GM21825 (cell line): ENCODE measurements at regions not wholly inside any gene's neighbourhood (a gene's known extent, or its start where the extent isn't known, plus 50 kb on each side); places are given as distances from the start of the nearest gene placed in this dataset.

Experiments used
- ATAC-seq: cut with Tn5 transposase; IDR thresholded peaks from one replicate; pipeline ENCODE4 v1.9.1; 2021; ENCODE audit warnings: mild to moderate bottlenecking, moderate library complexity; ENCODE audit not compliant: unreplicated experiment

DNA sequence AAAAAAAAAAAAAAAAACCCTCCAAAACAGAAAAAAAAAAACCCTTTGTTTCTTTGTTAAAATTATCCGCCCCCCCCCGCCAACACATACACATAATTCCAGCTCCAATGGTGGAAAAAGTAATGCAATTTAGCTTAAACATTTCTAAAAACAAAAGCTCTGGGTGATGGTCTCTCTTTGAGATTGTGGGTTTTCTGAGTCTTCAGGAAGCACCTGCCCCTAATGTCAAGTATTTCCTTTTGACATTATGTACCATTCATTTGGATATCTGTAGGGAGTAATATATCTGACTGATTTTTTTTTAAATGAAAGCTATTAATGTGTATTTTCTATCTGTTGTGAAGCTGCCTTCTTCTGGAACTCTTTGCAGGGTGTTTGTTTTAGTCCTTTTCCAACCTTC lies 389.7 kb downstream of the TAF11L14 start:
- ATAC-seq, result no peak

DNA sequence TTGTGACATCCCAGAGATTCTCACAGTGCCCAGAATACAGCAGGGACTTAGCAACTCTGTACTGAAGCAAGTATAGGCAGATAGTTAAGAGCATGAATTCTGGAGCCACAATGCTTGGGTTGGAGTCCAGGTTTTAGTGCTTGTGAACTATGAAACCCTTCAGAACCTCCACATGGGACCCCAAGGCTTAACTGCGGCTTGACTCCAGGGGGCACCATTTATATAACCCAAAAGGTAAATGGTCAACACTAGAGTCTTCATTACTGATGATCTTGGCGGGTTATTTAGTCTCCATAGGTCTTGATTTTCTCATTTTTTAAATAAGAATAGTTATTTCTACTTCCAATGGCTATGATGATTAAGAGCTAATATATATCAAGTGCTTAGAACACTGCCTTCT lies 390.3 kb downstream of the TAF11L14 start:
- no peak for ATAC-seq

DNA sequence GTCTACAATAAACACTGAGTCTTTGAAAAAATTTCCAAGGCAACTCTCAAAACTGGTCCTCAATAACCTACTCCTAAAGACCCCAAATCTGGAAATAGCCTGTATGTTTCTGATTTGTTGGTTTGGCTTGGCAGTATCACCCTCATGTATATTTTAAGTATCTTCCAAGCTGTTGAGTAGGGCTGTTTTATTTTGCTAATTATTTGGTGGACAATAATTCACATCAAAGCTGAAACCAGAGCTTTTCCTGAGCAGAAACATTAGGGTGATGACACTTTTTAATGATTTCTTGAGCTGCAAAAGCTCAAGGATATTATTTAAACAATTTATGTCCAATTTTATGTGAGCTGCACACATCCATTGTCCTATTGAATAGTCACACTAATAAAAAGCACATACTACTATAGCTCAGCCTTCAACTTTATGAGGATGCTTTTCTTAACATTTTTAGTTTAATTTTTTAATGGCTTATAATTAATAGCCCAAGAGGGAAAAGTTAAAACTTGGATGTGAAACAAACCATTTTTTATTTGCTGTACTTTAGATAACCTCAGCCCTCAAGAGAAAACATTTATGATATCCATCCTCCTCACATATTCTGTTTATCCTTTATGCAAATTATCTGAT lies 393.1 kb downstream of the TAF11L14 start:
- no peak for ATAC-seq

DNA sequence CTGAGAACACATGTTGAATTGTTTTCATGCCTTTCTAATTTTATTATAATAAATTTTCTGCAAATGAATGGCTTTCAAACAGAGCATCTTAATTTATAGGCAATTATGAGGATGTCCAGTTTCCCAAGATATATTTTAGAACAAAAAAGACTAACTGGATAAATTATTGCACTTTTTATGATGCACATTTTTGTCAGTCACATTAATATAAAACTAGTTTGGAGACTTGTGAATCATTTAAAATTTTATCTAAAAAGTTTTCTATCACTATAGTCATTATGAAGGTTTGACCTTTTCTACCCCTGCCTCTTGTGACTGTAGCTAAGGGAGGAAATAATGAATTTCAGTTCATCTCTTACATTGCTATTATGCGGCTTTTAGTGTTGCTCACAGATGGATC lies 393.8 kb downstream of the TAF11L14 start:
- no peak for ATAC-seq

DNA sequence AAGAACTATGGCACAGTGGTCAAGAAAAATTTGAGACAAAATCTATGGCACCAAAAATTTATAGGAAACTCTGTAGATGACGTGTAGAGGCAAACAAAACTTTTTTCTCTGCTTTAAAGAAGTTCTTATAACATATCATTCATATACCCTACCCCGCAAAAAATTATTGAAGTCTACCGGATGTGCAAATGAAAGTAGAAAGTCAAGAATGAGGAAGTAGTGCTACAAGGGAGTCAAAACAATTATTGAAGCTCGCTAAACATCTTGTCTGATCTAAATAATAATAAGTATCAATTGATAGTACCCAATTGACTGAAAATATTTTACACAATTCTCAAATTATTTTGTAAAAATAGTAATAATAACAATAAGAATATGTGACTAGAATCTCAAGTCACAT lies 398.5 kb downstream of the TAF11L14 start:
- no peak for ATAC-seq

DNA sequence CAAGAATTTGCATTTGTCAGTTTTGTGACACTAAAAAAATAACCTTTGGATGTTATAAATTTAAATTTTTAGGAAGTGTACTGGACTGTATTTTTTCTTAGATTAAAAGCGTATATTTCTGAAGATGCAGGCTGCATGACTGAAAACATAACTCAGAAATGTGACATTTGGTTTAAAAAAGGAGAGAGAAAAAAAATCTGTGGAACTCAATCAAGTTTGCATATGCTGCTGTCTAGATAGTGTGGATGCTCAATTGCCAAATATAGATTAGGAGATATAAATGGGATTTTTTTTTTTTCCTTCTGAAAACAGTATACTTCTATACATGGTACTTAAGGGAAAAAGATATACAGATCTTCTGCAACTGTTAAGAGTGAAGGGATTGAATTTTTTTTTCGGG lies 402.3 kb downstream of the TAF11L14 start:
- no peak for ATAC-seq

DNA sequence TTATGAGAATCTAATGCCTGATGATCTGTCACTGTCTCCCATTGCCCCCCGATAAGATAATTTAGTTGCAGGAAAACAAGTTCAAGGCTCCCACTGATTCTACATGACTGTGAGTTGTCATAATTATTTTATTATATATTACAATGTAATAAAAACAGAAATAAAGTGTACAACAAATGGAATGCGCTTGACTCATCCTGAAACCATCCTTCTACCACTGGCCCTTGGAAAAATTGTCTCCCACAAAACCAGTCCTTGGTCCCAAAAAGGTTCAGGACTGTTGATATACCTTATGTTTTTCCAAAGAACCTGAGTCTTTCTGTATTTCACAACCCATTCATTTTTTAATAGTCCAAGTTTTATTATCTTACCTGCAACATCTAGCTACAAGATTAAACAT lies 403.5 kb downstream of the TAF11L14 start:
- no peak for ATAC-seq

DNA sequence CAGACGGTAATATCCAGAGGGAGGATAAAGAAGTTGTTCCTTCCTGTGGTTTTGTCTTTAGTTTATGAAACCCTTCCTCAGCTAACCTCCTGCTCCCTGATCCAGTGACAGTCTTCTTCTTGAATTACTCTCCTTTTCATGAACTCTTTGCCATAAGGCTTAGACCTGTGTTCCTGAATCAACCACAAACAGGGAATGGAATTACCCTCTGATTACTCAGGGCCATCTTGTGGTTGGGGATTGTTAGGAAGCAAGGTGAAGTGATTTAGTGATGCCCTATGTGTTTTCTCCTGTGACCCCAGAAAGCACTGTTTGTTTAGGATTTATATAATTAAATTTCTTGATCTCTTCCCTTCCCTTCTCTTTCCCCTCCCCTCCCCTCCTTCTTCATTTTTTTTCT lies 409.1 kb downstream of the TAF11L14 start:
- ATAC-seq, result no peak

DNA sequence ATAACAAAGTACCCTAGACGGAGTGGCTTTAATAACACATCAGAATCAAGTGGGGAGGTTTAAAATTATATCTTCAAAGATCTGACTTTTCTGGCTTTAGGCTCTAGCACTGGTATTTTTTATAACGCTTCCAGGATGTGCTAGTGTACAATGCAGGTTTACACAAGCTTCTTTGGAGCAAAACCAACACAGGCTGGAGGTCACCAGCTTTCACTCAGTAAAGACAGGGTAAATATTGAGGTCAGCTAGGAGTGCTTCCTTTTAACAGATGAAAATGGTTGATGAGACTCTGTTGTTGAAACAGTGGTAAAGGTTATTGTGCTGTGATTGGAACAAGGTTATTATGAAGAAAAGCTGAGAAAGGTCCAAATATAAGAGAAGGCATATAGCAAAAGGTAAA lies 414.2 kb downstream of the TAF11L14 start:
- ATAC-seq, result no peak

DNA sequence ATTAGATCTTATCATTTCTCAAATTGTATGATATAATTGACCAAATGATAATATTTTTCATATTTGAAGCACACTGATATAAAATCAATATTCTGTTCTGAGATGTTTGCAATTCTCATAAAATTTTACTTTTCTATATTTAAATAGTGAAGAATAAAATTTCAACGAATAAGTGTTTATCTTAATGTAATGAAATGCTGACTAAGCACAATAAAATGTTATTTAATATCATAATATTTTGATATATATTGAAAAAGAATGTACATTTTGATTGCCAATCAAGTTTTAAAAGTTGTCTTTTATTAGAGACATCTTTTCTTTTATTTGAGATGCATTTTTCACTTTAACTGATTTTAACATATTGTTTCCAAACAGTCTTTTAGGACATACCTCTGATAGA lies 416.1 kb downstream of the TAF11L14 start:
- ATAC-seq, result no peak

DNA sequence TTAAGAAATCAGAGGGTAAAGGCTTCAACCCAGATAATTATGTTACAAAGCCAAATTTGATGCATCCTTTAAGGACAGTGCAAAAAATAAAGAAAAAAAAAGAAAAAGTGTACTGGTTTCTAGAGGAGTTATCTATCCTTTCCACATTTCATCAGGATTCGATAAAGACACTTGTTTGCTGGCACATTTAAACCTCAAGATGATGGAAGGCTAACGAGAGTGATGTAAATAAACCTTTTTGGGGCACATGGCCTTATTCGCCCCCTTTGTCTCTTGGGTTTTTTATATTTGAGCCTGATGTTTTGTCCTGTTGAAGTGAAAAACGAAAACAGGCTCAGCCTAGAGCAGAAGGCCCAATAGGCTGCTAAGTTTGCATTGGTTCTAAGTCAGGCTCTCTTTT lies 416.5 kb downstream of the TAF11L14 start:
- no peak for ATAC-seq

DNA sequence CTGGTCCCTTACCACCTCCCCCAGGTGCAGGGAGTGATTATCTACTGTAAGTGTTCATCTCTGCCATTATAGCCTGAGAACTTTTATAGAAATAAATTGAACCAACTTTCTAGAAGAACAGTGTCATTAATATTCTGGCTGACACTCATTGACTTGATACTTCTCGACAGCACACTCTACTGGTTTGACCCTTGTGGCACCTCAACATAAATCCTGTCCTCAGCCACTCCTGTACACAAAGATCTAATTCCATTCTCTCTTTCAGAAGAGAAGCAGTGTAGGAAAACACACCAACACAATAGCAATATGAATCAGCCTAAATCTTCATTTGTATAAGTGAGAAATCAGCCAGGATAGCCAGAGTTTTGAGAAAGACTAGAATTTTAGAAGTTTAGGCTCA lies 417.7 kb downstream of the TAF11L14 start:
- ATAC-seq, result no peak

DNA sequence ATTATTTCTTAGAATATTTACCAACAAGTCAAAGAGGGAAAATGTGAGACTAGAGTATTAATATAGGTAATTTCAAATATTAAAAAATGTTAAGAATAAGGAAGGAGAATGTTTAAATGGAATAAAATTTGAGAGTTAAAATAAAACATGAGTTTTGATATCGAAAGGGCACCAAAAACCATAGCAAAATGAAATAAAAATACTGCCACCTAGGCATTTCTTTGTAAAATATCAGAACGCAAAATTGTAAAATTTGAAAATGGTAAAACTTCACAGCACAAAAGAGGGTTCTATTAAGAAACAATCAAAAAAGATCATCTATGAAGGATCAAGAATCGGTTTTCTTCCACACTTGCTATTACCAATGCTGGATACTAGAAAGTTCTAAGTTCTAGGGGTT lies 418.3 kb downstream of the TAF11L14 start:
- no peak for ATAC-seq

DNA sequence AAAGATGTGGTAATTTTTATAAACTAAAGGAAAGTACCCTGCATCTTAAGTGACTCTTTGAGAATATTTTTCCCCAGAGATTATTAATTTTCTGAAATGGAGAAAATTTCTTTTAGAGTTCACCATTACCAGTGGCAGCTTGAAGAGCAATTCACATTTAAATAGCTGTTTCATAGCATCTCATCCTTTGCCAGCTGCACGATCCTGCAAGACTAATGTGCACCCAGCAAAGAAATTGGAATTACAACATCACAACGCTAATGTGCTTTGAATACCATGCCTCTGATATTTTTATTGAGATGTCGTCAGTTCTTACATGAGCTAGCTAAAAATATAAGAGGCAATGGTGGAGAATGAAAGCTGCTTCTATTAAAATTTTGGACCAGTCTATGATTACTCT lies 423.5 kb downstream of the TAF11L14 start:
- ATAC-seq, result no peak

DNA sequence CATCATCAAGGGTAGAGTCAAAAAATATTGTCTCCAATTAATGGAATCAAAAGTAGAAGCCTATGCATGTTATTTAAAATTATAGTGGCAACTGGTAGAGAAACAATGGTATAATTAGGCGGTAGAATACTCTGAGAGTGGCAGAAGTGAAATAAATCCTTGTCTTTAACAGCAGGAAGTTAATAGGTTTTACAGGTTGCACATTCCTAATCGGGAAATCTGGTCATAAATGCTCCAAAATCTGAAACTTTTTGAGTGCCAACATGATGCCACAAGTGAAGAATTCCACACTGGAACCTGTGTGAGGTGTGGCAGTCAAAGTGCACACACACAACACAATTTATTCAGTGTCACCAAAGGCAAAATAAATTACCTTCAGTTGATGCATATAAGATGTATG lies 433.4 kb downstream of the TAF11L14 start:
- ATAC-seq, result no peak

DNA sequence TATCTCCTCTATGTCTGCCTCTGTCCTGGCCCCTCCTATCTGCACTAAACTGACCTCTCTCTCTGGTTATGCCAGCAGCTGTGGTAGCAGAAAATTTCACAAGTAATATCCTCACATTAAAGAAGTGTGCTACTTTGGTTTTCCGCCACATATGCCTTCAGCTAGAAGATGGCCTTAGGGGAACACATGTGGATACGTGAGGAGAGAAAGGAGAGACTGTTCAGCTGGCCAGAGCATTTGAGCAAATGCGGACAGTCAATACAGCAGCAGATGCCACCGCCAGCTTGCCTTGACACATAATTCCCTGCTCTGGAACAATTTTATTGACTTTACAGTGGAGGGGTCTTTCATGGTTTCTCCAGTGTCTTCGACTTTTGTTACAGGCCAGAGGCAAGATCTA lies 434.6 kb downstream of the TAF11L14 start:
- no peak for ATAC-seq

DNA sequence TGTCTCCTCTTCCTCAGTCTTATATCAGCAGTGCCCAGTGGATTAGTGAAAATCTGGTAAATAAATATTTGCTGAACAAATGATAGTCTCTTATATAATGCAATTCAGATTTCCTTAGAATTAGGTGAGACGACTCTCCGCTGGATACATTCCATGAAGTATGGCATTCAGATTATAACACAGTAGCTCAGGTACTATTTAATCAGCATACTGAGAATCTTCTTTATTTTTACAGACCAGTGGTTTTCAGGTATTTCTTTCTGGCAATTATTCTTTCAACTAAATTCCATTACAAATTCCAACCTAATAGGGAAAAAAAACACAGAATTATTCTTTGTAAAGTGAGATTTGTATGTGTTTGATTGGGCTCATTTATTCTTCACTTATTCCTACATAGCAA lies 435.5 kb downstream of the TAF11L14 start:
- ATAC-seq, result no peak

DNA sequence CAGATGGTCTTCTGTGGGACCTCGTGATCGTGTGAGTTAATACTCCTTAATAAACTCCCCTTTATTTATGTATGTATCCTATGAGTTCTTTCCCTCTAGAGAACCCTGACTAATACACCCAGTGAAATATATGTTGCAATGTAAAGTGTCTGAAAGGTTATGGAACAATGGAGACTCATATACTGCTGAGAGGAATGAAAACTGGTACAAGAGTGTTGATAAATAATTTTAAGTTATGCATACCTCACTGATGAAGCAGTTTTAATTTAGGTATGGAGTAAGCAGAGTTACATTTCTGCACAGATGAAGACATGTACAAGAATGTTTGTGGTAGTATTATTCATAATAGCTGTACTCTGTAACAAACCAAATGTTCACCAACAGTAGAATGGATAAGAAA lies 438.3 kb downstream of the TAF11L14 start:
- ATAC-seq, result no peak

DNA sequence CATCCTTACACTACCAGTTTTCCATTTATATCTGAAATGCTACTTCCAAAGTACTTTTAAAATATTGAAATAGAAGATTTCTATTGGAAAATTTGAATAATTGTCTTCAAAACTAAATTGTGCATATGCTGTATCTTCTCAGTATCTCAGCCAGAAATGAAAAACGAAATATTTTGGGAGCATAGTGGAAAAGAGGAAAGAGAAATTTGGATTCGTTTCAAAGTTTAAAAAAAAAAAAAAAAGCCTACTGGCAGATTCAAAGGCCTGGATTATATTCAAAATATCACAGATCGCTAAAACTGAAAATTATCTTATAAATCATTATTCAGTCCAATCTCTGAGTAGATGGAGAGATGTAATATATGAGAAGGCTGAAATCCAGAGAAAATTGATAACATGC lies 440.7 kb downstream of the TAF11L14 start:
- no peak for ATAC-seq

DNA sequence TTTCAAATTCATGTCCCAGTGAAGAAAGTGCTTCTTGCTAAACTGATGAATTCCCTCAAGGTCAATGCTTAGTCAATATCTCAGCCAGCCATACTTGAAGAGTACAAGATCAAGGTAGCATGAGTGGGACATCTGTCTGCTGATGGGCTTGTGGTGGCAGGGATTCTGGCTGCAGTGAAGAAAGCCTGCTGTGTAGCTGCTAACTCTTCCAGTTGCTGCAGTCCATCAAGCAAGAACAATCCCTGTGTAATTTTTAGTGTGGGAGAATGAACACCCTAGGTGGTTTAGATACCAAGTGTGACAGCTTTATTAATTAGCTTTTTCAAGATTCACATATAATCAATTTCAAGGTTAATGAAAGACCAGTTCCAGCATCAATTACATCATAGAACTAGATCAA lies 443.9 kb downstream of the TAF11L14 start:
- ATAC-seq, result no peak

DNA sequence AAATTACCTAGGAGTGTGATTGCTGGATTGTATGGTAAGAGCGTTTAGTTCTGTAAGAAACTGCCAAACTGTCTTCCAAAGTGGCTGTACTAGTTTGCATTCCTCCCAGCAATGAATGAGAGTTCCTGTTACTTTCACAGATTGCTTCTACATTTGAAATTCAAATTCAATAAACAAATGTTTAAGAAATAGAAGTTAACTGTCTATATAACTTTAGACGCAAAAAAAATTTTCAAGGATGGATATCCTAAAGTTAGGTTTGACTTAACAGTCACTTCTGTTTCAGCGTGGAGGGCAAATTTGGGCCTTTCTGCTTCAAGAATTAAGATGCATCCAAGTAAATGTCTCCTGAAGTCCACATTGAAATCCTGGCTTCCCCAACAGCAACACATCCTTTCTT lies 445.6 kb downstream of the TAF11L14 start:
- ATAC-seq, result no peak

DNA sequence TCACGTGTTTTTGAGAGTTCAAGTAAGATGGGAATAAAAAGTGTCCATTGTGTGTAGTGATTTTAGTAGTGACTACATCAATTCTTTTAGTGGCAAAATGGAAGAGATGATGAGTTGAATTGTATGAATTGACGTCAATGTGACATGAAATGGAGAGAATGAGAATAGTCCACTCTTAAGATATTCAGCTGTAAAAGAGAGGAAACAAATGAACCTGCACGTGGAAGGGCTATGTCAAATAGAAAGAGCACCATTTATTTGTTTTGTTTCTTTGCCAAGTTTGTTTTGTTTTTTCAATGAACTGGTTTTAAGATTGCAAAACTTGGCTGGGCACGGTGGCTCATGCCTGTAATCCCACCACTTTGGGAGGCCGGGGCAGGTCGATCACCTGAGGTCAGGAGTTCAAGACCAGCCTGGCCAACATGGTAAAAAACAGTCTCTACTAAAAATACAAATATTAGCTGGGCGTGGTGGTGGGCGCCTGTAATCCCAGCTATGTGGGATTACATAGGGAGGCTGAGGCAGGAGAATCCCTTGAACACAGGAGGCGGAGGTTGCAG lies 453.8 kb downstream of the TAF11L14 start:
- ATAC-seq, result no peak

DNA sequence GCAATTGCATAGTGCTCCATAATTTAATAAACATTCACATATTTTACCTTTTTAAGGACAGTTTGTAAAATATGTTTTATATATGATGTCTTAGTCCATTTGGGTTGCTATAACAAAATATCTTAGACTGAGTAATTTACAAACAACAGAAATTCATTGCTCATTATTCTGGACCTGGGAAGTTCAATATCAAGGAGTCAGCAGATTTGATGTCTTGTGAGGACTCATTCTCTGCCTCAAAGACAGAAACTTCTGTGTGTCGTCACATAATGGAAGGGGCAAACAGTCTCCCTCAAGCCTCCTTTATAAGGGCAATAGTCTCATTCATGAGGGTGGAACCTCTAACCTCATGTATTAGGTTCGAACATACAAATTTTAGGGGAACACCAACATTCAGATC lies 455.9 kb downstream of the TAF11L14 start:
- no peak for ATAC-seq
